HG03159 (cell line): ENCODE measurements at regions not wholly inside any gene's neighbourhood (a gene's known extent, or its start where the extent isn't known, plus 50 kb on each side); places are given as distances from the start of the nearest gene placed in this dataset.

ENCODE experiments used
- ATAC-seq: cut with Tn5 transposase; IDR thresholded peaks from one replicate; pipeline ENCODE4 v1.9.1; 2021; ENCODE audit warnings: mild to moderate bottlenecking, moderate library complexity; ENCODE audit not compliant: unreplicated experiment

- ATAC-seq: no peak
These were observed 478.8 kb upstream of the ADAMTS16 start for GRCh38 chr5:4661326-4661725.

DNA sequence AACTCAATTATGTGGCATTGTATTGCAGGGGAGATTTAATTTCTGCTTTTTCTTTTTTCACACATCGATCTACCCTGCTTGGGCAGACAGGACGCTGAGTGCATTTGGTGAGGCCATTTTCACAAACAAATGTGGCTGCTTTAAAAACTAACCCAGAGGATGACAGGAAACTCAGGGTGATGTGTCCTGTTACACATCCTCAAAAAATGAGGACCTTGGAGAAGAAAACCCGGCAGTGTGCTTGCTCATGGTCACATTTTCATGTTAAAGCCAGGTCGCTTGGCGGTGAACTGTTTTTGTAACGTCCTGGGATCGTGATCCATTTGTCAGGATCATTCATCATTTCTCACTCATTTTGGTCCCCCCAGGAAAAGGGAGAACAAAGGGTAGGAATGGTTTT is 478.3 kb upstream of the ADAMTS16 start:
- no peak for ATAC-seq

- ATAC-seq: no peak
These were observed 477.4 kb upstream of the ADAMTS16 start for GRCh38 chr5:4662756-4663155.

DNA sequence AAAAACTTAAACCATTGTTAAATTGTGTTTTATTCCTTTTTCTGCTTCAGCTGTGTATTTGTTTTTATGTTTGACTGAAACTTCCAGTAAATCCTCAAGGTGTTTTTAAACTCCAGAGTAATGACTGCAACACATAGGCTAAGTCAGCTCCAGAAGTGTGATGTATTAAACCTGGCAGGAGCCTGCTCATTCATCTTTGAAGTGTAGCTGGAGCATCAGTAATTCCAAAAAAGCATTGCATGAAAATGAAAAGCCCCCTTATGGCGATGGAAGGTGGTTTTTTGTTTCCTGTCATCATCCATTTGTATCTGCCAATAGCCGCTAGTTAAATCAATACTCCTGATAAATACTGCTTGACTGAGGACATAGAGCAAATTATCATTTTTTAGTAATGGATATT is 474.2 kb upstream of the ADAMTS16 start:
- ATAC-seq: no peak

- ATAC-seq: no peak
These were observed 466.0 kb upstream of the ADAMTS16 start for GRCh38 chr5:4674166-4674565.

GRCh38 chr5:4676934-4677333 is 463.2 kb upstream of the ADAMTS16 start:
- no peak for ATAC-seq

- no peak for ATAC-seq
These were observed 455.2 kb upstream of the ADAMTS16 start for GRCh38 chr5:4684946-4685345.

DNA sequence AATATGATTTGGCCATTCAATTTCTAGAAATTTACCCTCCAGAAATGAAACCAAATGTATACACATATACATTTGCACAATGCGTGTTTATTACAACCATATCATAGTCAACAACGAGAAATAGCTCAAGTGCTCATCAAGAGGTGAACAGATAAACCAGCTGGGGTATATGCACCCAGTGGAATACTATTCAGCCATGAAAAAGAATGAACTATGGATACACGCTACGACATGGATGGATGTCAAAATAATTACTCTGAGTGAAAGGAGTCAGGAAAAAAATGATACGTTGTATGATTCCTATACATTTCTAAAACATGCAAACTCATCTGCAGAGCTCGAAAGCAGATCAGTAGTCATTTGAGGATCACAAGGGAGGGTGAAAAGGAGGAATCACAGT is 441.5 kb upstream of the ADAMTS16 start:
- ATAC-seq: no peak

DNA sequence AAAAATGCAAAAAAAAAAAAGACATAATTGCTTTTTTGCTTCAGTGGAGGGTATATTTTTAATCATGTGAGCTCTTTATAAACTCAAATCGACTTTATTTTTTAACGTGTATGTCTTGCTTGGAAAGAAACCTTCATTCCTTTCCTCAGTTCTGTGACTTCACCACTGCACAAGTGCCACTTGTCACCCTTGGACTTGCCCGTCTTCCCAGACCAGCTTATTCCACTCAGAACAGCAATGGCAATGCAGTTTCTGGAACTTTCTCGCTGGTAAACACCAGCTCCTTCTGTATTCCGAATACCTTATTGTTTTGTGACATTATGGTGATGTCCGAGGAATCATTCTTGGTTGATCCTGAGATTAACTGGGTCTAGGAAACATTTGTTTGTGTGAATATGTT is 440.5 kb upstream of the ADAMTS16 start:
- no peak for ATAC-seq

DNA sequence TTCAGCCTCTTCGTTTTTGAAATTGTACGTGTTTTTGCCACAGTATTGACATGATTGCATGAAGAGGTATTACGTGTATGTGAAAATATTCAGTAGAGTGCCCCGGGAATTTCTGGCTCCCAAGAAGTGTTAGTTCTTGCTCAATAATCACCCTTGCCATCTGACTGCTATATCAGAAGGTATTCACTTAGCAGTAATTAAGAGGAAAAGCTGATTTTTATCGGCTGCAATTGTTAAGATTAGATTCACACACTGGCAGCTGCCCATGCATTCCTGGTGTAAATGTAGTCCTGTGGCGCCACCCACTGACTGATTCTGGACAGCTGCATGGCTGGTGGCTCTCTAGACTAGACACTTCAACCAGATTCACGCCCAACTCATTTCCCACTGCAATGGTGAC is 440.1 kb upstream of the ADAMTS16 start:
- no peak for ATAC-seq

GRCh38 chr5:4700871-4701270 is 439.3 kb upstream of the ADAMTS16 start:
- no peak for ATAC-seq

DNA sequence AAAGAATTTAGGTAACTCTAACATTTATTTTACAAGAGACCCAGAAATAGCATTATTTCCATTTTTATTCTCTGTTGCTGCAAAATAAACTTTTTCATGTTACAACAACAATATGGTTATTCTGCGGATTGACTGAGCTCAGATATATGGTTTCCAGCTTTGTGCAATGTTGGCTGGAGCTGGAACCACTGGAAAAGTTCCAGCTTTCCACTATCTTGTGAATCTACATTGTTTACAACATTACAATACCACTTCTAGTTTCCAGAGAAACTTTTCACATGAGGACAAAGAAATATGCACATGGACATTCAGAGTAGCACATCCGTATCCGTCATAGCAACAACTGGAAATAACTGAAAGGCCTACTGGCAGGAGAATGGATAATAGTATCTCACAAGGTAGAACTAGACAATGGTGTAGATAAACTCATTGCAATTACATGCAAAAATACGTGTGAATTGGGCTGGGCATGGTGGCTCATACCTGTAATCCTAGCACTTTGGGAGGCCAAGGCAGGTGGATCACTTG is 436.1 kb upstream of the ADAMTS16 start:
- no peak for ATAC-seq

DNA sequence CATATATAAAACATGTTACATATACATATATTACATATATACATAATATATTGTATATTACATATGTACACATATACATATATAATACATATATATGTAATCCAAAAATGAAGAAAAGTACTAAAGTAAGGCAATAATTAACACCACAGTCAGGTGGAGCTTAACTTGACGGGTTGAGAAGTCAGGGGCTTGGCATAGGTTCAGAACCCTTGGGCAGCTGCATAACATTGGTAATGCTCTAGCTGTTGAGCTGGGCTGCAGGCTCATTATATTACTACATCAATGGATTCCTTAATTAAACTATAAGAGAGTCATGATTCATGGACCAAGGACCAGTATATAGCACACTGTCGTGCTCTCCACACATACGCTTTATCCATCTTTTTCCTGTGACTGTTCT is 435.2 kb upstream of the ADAMTS16 start:
- ATAC-seq: no peak

- ATAC-seq: no peak
These were observed 423.3 kb upstream of the ADAMTS16 start for GRCh38 chr5:4716781-4717180.

GRCh38 chr5:4717446-4717845 is 422.7 kb upstream of the ADAMTS16 start:
- no peak for ATAC-seq

DNA sequence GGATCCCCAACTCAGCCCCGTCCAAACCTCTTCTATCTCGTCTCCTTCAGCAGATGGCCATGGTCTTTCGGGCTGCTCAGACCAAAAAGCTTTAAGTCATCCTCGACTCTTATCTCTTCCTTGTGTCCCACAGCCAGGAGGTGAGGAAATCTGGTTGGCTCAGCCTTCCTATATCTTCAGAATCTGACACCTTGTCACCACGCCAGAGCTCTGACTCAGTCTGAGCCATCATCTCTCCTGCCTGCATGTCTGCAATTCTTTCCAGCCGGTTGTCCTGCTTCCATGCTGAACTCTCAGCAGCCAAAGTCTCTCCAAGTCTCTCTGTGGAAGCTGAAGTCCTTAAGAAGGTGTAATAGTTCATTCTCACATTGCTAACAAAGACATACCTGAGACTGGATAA is 419.3 kb upstream of the ADAMTS16 start:
- ATAC-seq: no peak

DNA sequence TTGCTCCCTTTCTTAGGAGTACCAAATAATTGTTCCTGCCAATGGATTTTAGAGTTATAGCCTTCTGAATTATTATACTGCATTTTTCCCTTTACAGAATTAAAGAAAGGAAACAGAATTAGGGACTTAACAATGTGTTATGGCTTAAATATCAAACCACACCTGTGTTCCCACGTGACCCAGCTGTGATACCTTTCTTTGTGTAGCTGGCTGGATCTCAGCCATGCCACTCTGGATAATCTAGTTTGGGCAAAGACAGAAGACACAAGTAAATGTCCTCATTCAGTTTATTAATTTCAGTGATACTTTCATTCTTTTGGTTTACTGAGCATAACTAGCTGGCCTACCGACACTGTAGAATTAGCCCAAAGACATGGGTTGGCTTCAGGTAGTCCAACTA is 417.2 kb upstream of the ADAMTS16 start:
- ATAC-seq: no peak

DNA sequence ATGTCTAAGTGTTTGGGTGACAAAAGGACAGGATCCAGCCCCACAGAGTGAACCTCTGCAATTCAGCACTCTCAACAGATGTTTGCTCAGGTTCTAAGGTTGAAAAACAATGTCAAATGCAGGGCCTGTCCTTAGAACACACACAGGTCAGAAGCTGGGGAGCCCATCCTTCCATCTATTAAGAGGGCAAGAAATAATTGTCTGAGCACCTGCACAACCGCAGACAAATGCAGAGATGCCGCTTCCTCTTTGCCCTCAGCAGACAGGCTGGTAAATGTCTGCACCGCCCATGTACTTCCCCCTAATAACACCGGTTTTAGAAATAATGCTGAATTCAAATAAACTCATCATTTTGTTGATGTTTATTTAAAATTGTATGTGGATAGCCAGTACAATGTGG is 414.5 kb upstream of the ADAMTS16 start:
- ATAC-seq: no peak

DNA sequence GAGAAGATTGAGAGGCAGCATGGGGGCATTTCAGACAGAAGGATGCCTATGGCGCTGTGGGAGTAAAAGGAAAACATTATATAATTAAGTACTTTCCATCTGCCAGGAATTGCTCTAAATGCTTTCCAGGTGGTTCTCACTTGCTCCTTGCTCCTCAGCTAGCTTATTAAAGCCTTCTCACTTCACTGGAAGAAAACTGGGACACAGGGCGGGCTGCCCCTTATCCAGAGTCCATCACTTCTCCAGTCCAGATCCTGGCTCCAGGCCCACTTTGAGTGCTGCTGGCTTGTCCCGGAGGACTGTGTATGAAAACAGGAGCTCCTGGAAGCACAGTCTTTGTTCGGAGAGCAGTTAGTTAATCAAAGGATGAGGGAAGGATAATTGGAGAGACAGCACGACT is 409.9 kb upstream of the ADAMTS16 start:
- no peak for ATAC-seq

- no peak for ATAC-seq
These were observed 405.8 kb upstream of the ADAMTS16 start for GRCh38 chr5:4734348-4734747.

DNA sequence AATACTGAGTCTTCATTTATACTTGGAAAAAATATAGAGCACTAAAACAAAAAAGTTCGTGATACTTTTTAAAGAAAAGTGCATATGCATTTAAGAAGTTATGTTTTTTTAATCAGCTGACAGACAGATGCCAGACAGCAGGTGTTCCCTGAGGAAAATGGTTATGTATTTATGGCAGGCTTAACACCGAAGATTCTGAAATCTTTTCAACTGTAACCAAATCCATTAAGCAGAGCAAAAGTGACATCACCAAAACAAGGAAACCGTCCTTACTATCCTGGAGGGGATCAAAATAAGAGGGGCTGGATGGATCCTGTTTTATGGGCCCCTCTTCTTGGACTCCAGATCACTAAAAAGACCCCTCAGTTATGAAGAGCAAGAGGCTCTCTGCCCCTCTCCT is 404.9 kb upstream of the ADAMTS16 start:
- no peak for ATAC-seq

GRCh38 chr5:4737868-4738267 is 402.3 kb upstream of the ADAMTS16 start:
- no peak for ATAC-seq

- no peak for ATAC-seq
These were observed 401.8 kb upstream of the ADAMTS16 start for GRCh38 chr5:4738298-4738697.

GRCh38 chr5:4740156-4740555 is 400.0 kb upstream of the ADAMTS16 start:
- ATAC-seq: no peak
